MM.1S (cell line): ENCODE measurements at regions not wholly inside any gene's neighbourhood (a gene's known extent, or its start where the extent isn't known, plus 50 kb on each side); places are given as distances from the start of the nearest gene placed in this dataset.
"Not testable (repeated sequence)": the region's sequence is repeated elsewhere in the genome, so short reads cannot be mapped to it uniquely, and the experiment has no call there.

Experiments used
- DNase-seq: peaks from one replicate; pipeline ENCODE4 v3.0.0-alpha.2; 2015
- H2AFZ ChIP-seq: fragments of 300-600 bp; sonication (generic); 2 replicates; pipeline ENCODE4 v1.6.0; 2016; ENCODE audit warnings: antibody characterized with exemption, low read length
- H3F3A ChIP-seq: fragments of 300-600 bp; sonication (generic); 2 replicates; pipeline ENCODE4 v1.6.1; 2016; ENCODE audit warnings: mild to moderate bottlenecking, antibody characterized with exemption, low read length, moderate library complexity, mixed read lengths; ENCODE audit not compliant: insufficient read depth
- H3K27ac ChIP-seq: fragments of 300-600 bp; sonication (generic); 2 replicates; pipeline ENCODE4 v1.5.1; 2016; ENCODE audit warnings: mild to moderate bottlenecking, low read length
- H3K27me3 ChIP-seq: fragments of 300-600 bp; sonication (generic); replicated peaks from 2 replicates; pipeline ENCODE4 v1.6.0; 2016; ENCODE audit warnings: low read length; ENCODE audit not compliant: insufficient read depth
- H3K36me3 ChIP-seq: fragments of 300-600 bp; sonication (generic); replicated peaks from 2 replicates; pipeline ENCODE4 v1.6.1; 2016; ENCODE audit warnings: mild to moderate bottlenecking, low read length, mixed read lengths; ENCODE audit not compliant: insufficient read depth
- H3K4me1 ChIP-seq: fragments of 300-600 bp; sonication (generic); 2 replicates; pipeline ENCODE4 v1.6.1; 2016; ENCODE audit warnings: low read length, mixed read lengths
- H3K4me2 ChIP-seq: fragments of 300-600 bp; sonication (generic); 2 replicates; pipeline ENCODE4 v1.6.0; 2016; ENCODE audit warnings: low read depth, low read length
- H3K4me3 ChIP-seq: fragments of 300-600 bp; sonication (generic); 2 replicates; pipeline ENCODE4 v1.5.1; 2016; ENCODE audit warnings: low read length, mixed read lengths
- H3K79me2 ChIP-seq: fragments of 300-600 bp; sonication (generic); 2 replicates; pipeline ENCODE4 v1.6.1; 2016; ENCODE audit warnings: mixed run types, low read length, mixed read lengths
- H3K9ac ChIP-seq: fragments of 300-600 bp; sonication (generic); 2 replicates; pipeline ENCODE4 v1.6.1; 2016; ENCODE audit warnings: low read length, mixed read lengths
- H3K9me2 ChIP-seq: fragments of 300-600 bp; sonication (generic); replicated peaks from 2 replicates; pipeline ENCODE4 v1.6.1; 2016; ENCODE audit warnings: mild to moderate bottlenecking, low read length, mixed read lengths; ENCODE audit not compliant: insufficient read depth
- H3K9me3 ChIP-seq: fragments of 300-600 bp; sonication (generic); replicated peaks from 2 replicates; pipeline ENCODE4 v1.6.1; 2016; ENCODE audit warnings: mild to moderate bottlenecking, low read length, mixed read lengths; ENCODE audit not compliant: insufficient read depth
- H4K20me1 ChIP-seq: fragments of 300-600 bp; sonication (generic); 2 replicates; pipeline ENCODE4 v1.6.1; 2016; ENCODE audit warnings: mild to moderate bottlenecking, low read length, moderate library complexity, mixed read lengths; ENCODE audit not compliant: insufficient read depth
- CTCF ChIP-seq: fragments of 300-600 bp; sonication (generic); IDR thresholded peaks from 2 replicates; pipeline ENCODE4 v1.5.1; 2016; ENCODE audit warnings: antibody characterized with exemption, low read length, mixed read lengths
- EZH2 ChIP-seq: fragments of 300-600 bp; sonication (generic); optimal IDR thresholded peaks from 2 replicates; pipeline ENCODE3; 2017; ENCODE audit warnings: low read depth, mild to moderate bottlenecking, antibody characterized with exemption, low read length, mixed read lengths
- EZH2phosphoT487 ChIP-seq: fragments of 300-600 bp; sonication (generic); IDR thresholded peaks from 2 replicates; pipeline ENCODE4 v1.6.1; 2018; ENCODE audit warnings: antibody characterized with exemption, low read length

- TF ChIP-seq CTCF (no peak), EZH2phosphoT487 (no peak)
- H3K9ac ChIP-seq: no peak overlapping the region
- no peak overlapping the region for H3K4me2 ChIP-seq
- H3K27me3 ChIP-seq: peaks cover 3% of the 10 kb centered on the region; the same call in 1 of the 2 replicates
- H3K9me3 ChIP-seq: no peaks in the 10 kb centered on the region
- H2AFZ ChIP-seq: no peak overlapping the region
- H3K4me1 ChIP-seq: 0 out of 2 replicates have a peak, but pooled peaks cover under 1% of the 10 kb centered on the region
- H3K9me2 ChIP-seq: no peaks in the 10 kb centered on the region
- H3K79me2 ChIP-seq: no peaks in the 10 kb centered on the region
- no peaks in the 10 kb centered on the region for H3K36me3 ChIP-seq
- H4K20me1 ChIP-seq: no peaks in the 10 kb centered on the region
- H3K4me3 ChIP-seq: no peak overlapping the region
- DNase-seq: no peak
- no peak overlapping the region for H3K27ac ChIP-seq
- no peaks in the 10 kb centered on the region for H3F3A ChIP-seq
Measured at GRCh38 chr22:19658057-19658966, 56.0 kb upstream of the SEPTIN5 start.

DNA sequence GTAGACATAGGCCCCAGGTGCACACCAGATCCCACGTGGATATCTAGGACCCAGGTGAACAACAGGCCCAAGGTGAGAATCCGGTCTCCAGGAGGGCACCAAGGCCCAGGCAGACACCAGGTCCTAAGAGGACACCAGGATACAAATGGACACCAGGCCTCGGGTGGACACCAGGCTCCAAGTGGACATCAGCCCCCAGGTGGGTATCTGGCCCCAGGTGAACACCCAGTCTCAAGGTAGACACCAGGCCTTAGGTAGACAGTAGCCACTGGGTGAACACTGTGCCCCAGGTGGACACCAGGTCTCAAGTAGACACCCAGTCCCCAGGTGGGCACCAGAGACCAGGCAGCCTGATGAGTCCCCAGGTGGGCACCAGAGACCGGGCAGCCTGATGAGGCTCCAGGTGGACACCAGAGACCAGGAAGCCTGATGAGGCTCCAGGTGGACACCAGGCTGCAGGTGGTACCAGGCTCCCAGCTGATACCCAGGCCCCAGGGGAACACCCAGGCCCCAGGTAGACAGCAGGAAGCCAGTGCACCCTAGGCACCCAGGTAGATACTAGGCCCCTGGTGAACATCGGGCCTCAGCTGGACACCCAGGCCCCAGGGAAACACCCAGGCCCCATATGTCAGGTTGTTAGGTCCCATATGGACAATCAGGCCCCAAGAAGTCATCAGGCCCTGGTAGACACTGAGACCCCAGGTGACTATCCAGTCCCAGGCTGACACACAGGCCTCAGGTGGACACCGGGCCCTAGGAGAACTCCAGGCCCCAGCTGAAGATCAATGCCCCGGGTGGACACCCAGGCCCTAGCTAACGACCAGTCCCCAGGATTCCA is 55.1 kb upstream of the SEPTIN5 start:
- H3K4me1 ChIP-seq: peaks cover 5% of the 10 kb centered on the region; the same call in 1 of the 2 replicates
- no peak for DNase-seq
- H3K79me2 ChIP-seq: no peaks in the 10 kb centered on the region
- no peaks in the 10 kb centered on the region for H3K9me3 ChIP-seq
- no peak overlapping the region for H2AFZ ChIP-seq
- H4K20me1 ChIP-seq: no peaks in the 10 kb centered on the region
- peaks cover 3% of the 10 kb centered on the region; the same call in 1 of the 2 replicates for H3K27me3 ChIP-seq
- H3K9ac ChIP-seq: no peak overlapping the region
- no peak overlapping the region for H3K27ac ChIP-seq
- TF ChIP-seq EZH2 (no peak), EZH2phosphoT487 (no peak), CTCF (no peak)
- H3F3A ChIP-seq: no peaks in the 10 kb centered on the region
- H3K4me2 ChIP-seq: no peak overlapping the region
- no peaks in the 10 kb centered on the region for H3K9me2 ChIP-seq
- H3K4me3 ChIP-seq: no peak overlapping the region
- H3K36me3 ChIP-seq: no peaks in the 10 kb centered on the region

- no peaks in the 10 kb centered on the region for H4K20me1 ChIP-seq
- no peaks in the 10 kb centered on the region for H3K36me3 ChIP-seq
- H3K4me3 ChIP-seq: no peak overlapping the region
- H3K9me3 ChIP-seq: no peaks in the 10 kb centered on the region
- no peak overlapping the region for H2AFZ ChIP-seq
- H3K27ac ChIP-seq: no peak overlapping the region
- no peak overlapping the region for H3K4me2 ChIP-seq
- H3F3A ChIP-seq: no peaks in the 10 kb centered on the region
- no peaks in the 10 kb centered on the region for H3K79me2 ChIP-seq
- H3K27me3 ChIP-seq: peaks cover 3% of the 10 kb centered on the region; the same call in 1 of the 2 replicates
- no peak for DNase-seq
- H3K9ac ChIP-seq: no peak overlapping the region
- H3K4me1 ChIP-seq: peaks cover 5% of the 10 kb centered on the region; the same call in 1 of the 2 replicates
- TF ChIP-seq CTCF (no peak), EZH2phosphoT487 (no peak), EZH2 (no peak)
- no peaks in the 10 kb centered on the region for H3K9me2 ChIP-seq
Measured at GRCh38 chr22:19659805-19660345, 54.4 kb upstream of the SEPTIN5 start.

GRCh38 chr22:19660583-19660982 is 53.7 kb upstream of the SEPTIN5 start:
- not testable (repeated sequence) for H3K4me1 ChIP-seq, H3K4me3 ChIP-seq, H3K27ac ChIP-seq, H2AFZ ChIP-seq, H3F3A ChIP-seq, DNase-seq, H3K4me2 ChIP-seq, H3K9ac ChIP-seq, H3K9me3 ChIP-seq, H3K79me2 ChIP-seq, H4K20me1 ChIP-seq, H3K9me2 ChIP-seq, H3K36me3 ChIP-seq, H3K27me3 ChIP-seq
